Kidney (tissue), 13 donors: ENCODE measurements at regions not wholly inside any gene's neighbourhood (a gene's known extent, or its start where the extent isn't known, plus 50 kb on each side); places are given as distances from the start of the nearest gene placed in this dataset.

ENCODE experiments used
- DNase-seq, 5 donors: peaks; one replicate each; pipeline ENCODE4 v3.0.0-alpha.2; 2013 to 2020
- FAIRE-seq: peaks from 2 replicates; lab custom pipeline; 2012; peaks lifted over from hg19 to GRCh38; lab: Jason Lieb, UNC
- H3K27ac ChIP-seq, 2 donors: one replicate each; pipeline ENCODE4 v1.7.0; 2013; ENCODE audit warnings: low read depth in 2 of 2, low read length in 2 of 2, inconsistent platforms in 1 of 2
- H3K27me3 ChIP-seq: one replicate; pipeline ENCODE4 v1.7.1; 2013; ENCODE audit warnings: low read length, inconsistent platforms; ENCODE audit not compliant: control insufficient read depth, insufficient read depth
- H3K36me3 ChIP-seq, 3 donors: one replicate each; pipeline versions ENCODE4 v1.7.0 to v1.7.1; 2013; ENCODE audit warnings: low read length in 3 of 3, control low read depth in 1 of 3, inconsistent platforms in 1 of 3; ENCODE audit not compliant: insufficient read depth in 3 of 3, control insufficient read depth in 2 of 3
- H3K4me1 ChIP-seq, 3 donors: one replicate each; pipeline versions ENCODE4 v1.7.0 to v1.7.1; 2013; ENCODE audit warnings: low read length in 3 of 3, inconsistent platforms in 1 of 3, low read depth in 1 of 3; ENCODE audit not compliant: control insufficient read depth in 2 of 3, insufficient read depth in 2 of 3
- H3K4me3 ChIP-seq, 3 donors: one replicate each; pipeline versions ENCODE4 v1.7.0 to v1.8.1; 2013; ENCODE audit warnings: low read length in 3 of 3, control low read depth in 1 of 3, inconsistent platforms in 1 of 3
- H3K9ac ChIP-seq, 3 donors: one replicate each; pipeline versions ENCODE4 v1.7.0 to v1.7.1; 2013; ENCODE audit warnings: low read length in 3 of 3, control low read depth in 1 of 3, inconsistent platforms in 1 of 3
- H3K9me3 ChIP-seq, 3 donors: one replicate each; pipeline versions ENCODE4 v1.7.0 to v1.7.1; 2013; ENCODE audit warnings: low read length in 3 of 3, control low read depth in 1 of 3, inconsistent platforms in 1 of 3; ENCODE audit not compliant: control insufficient read depth in 2 of 3, insufficient read depth in 1 of 3
- intact Hi-C: fragments of 100-400 bp; cut with DNase I; formaldehyde crosslinking; loops from one replicate; pipeline ENCODE4 v1.11.1; 2022
- TF ChIP-seq, protein P1 (sequence below): IDR thresholded peaks from 3 replicates; pipeline ENCODE4 v1.5.1; 2012; ENCODE audit warnings: mild to moderate bottlenecking, moderate library complexity, borderline replicate concordance; ENCODE audit not compliant: insufficient read depth; ENCODE audit errors: extremely low read depth
- donor health status: control.
- donor health status: control.
- donor health status: control.
- donor health status: control.
- donor health status: control.
- donor health status: DM: yes; HTN: yes; CAD: no.
- donor health status: Normal renal cell carcinoma (clear cell type).

DNA sequence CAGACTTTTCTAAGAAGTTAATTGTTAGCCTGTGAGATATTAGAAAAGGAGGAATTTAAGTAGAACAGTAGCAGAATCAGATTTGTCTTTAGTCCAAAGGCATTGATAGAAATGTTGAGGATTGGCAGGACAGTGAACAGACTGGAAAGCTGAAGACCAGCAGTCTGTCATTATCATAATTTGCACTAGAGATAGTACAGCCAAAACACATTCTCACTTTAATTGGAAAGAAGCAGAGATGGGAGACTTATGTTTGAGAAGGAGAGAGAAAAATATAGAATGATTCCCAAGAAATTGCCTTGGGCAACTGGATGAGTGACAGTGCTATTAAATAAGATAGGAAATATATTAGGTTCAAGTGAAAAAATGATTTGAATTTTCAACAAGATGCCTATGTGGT is 755.5 kb downstream of the SLITRK5 start:
- H3K9ac ChIP-seq: no peak overlapping the region
- TF ChIP-seq, protein P1, sequence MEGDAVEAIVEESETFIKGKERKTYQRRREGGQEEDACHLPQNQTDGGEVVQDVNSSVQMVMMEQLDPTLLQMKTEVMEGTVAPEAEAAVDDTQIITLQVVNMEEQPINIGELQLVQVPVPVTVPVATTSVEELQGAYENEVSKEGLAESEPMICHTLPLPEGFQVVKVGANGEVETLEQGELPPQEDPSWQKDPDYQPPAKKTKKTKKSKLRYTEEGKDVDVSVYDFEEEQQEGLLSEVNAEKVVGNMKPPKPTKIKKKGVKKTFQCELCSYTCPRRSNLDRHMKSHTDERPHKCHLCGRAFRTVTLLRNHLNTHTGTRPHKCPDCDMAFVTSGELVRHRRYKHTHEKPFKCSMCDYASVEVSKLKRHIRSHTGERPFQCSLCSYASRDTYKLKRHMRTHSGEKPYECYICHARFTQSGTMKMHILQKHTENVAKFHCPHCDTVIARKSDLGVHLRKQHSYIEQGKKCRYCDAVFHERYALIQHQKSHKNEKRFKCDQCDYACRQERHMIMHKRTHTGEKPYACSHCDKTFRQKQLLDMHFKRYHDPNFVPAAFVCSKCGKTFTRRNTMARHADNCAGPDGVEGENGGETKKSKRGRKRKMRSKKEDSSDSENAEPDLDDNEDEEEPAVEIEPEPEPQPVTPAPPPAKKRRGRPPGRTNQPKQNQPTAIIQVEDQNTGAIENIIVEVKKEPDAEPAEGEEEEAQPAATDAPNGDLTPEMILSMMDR: no peak
- intact Hi-C loops: no loop called here
- H3K27me3 ChIP-seq: no peaks in the 10 kb centered on the region
- DNase-seq (no peak), FAIRE-seq (no peak)
- no peaks in the 10 kb centered on the region for H3K4me1 ChIP-seq
- H3K9me3 ChIP-seq: peaks cover 0 to 7% (median 0%) of the 10 kb centered on the region in 3 donors
- no peak overlapping the region for H3K4me3 ChIP-seq
- H3K36me3 ChIP-seq: no peaks in the 10 kb centered on the region
- H3K27ac ChIP-seq: no peak overlapping the region

DNA sequence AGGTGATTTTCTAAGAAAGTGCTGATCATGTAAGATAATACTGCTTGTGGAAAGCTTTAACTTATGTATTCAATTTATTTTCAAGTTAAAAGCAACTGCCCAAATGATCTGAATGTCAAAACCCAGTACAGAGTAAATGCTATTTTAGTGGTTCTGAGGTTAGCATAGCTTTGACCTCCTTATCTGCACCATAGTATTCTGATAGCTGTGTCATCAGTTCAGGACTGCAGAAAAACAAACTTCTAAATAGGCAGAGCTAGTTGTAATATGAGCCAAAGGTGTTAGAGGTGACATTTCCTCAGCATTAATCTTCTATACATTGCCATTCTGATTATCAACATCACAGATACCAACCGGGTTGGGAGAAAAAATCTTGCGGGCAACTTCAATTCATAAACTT is 758.7 kb downstream of the SLITRK5 start:
- no peak overlapping the region for H3K9ac ChIP-seq
- DNase-seq (no peak), FAIRE-seq (no peak)

DNA sequence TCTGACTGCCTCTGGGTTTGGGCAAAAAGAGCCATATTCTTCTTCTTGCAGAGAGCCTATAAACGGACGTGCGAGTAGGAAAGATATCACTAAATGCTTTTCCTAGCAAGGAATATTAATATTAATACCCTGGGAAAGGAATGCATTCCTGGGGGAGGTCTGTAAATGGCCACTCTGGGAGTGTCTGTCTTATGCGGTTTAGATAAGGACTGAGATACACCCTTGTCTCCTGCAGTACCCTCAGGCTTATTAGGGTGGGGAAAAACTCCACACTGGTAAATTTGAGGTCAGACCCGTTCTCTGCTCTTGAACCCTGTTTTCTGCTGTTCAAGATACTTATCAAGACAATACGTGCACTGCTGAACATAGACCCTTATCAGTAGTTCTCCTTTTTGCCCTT is 763.8 kb downstream of the SLITRK5 start:
- intact Hi-C loops: no loop called here
- Histone ChIP-seq H3K27ac (no peak overlapping the region), H3K9ac (no peak overlapping the region), H3K9me3 (no peaks in the 10 kb centered on the region), H3K4me3 (no peak overlapping the region), H3K36me3 (no peaks in the 10 kb centered on the region), H3K27me3 (no peaks in the 10 kb centered on the region), H3K4me1 (no peaks in the 10 kb centered on the region)
- DNase-seq (no peak), FAIRE-seq (no peak)
- TF ChIP-seq, protein P1: no peak

More for the DNA sequence above, 758.7 kb downstream of the SLITRK5 start:
- no peaks in the 10 kb centered on the region for H3K4me1 ChIP-seq
- H3K27ac ChIP-seq: no peak overlapping the region
- no peak overlapping the region for H3K4me3 ChIP-seq
- H3K36me3 ChIP-seq: no peaks in the 10 kb centered on the region
- intact Hi-C loops: no loop called here
- H3K9me3 ChIP-seq: peaks cover 0 to 5% (median 0%) of the 10 kb centered on the region in 3 donors
- TF ChIP-seq, protein P1: no peak
- no peaks in the 10 kb centered on the region for H3K27me3 ChIP-seq

DNA sequence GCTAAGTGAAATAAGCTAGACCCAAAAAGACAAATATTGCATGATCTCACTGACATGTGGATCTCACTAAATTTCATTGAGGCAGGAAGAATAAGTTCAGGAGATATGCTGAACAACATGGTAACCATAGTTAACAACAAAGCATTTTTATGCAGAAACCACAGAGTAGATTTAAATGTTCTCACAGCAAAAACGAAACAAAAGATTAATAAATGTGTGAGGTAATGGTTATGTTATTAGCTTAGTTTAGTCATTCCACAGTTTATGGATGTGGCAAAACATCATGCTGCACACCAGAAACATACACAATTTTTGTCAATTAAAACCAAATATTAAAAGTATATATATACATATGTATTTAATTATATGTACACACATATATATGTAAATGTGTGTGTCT is 765.8 kb downstream of the SLITRK5 start:
- no peak for FAIRE-seq
- Histone ChIP-seq H3K36me3 (no peaks in the 10 kb centered on the region), H3K4me1 (no peaks in the 10 kb centered on the region), H3K27me3 (no peaks in the 10 kb centered on the region), H3K9ac (no peak overlapping the region), H3K9me3 (no peaks in the 10 kb centered on the region), H3K4me3 (no peak overlapping the region), H3K27ac (no peak overlapping the region)
- no peak for DNase-seq
- intact Hi-C loops: no loop called here
- TF ChIP-seq, protein P1: no peak
